ENCODE measurements at regions not wholly inside any gene's neighbourhood (a gene's known extent, or its start where the extent isn't known, plus 50 kb on each side); places are given as distances from the start of the nearest gene placed in this dataset.

- Mint-ChIP-seq H3K4me1 (ENCODE audit: low read depth, unreplicated experiment) (no peaks in the 10 kb centered on the region), H3K9me3 (ENCODE audit: low read depth, unreplicated experiment) (no peaks in the 10 kb centered on the region), H3K36me3 (ENCODE audit: insufficient read depth, unreplicated experiment) (no peaks in the 10 kb centered on the region), H3K27me3 (ENCODE audit: unreplicated experiment) (peaks cover 14% of the 10 kb centered on the region), H3K27ac (ENCODE audit: unreplicated experiment) (no peak overlapping the region), H3K4me3 (ENCODE audit: low read depth, unreplicated experiment) (no peak overlapping the region)
- CTCF ChIA-PET = no interaction called here
- TF ChIP-seq CTCF (IDR thresholded peaks at IDR 0.05; ENCODE audit: unreplicated experiment) = no peak
- intact Hi-C loops (cut with micrococcal nuclease; ENCODE audit: unreplicated experiment) = loop anchor here (2.0 to 5.0 kb wide), 2 partner anchors 103 to 368 kb away; no protein-coding TSS in a partner anchor
- DNase-seq = no peak
- no TSS peak for BruUV-seq (replicated peaks)
Observed at GRCh38 chr16:5605404-5605803, 507.8 kb upstream of the EEF2KMT start.

- Mint-ChIP-seq H3K9me3 (ENCODE audit: low read depth, unreplicated experiment) (no peaks in the 10 kb centered on the region), H3K36me3 (ENCODE audit: insufficient read depth, unreplicated experiment) (no peaks in the 10 kb centered on the region), H3K27me3 (ENCODE audit: unreplicated experiment) (peaks cover 7% of the 10 kb centered on the region), H3K4me1 (ENCODE audit: low read depth, unreplicated experiment) (no peaks in the 10 kb centered on the region), H3K27ac (ENCODE audit: unreplicated experiment) (no peak overlapping the region), H3K4me3 (ENCODE audit: low read depth, unreplicated experiment) (no peak overlapping the region)
- DNase-seq = peak; percentile 49
- CTCF ChIA-PET = no interaction called here
- intact Hi-C loops (cut with micrococcal nuclease; ENCODE audit: unreplicated experiment) = loop anchor here (2.0 to 5.0 kb wide), 2 partner anchors 102 to 367 kb away; no protein-coding TSS in a partner anchor
- no TSS peak for BruUV-seq (replicated peaks)
- peak; percentile 57 for TF ChIP-seq CTCF (IDR thresholded peaks at IDR 0.05; ENCODE audit: unreplicated experiment)
Observed at GRCh38 chr16:5604770-5605169, 507.2 kb upstream of the EEF2KMT start.

GRCh38 chr16:5603836-5604235 lies 506.2 kb upstream of the EEF2KMT start:
- no peak overlapping the region for H3K27ac Mint-ChIP-seq (ENCODE audit: unreplicated experiment)
- no peaks in the 10 kb centered on the region for H3K27me3 Mint-ChIP-seq (ENCODE audit: unreplicated experiment)
- H3K4me3 Mint-ChIP-seq (ENCODE audit: low read depth, unreplicated experiment) = no peak overlapping the region
- TF ChIP-seq CTCF (IDR thresholded peaks at IDR 0.05; ENCODE audit: unreplicated experiment) = no peak
- intact Hi-C loops (cut with micrococcal nuclease; ENCODE audit: unreplicated experiment) = loop anchor here (2.0 kb wide), 1 partner anchor 101 kb away; no protein-coding TSS in a partner anchor
- no peak for DNase-seq
- no peaks in the 10 kb centered on the region for H3K4me1 Mint-ChIP-seq (ENCODE audit: low read depth, unreplicated experiment)
- CTCF ChIA-PET = no interaction called here
- BruUV-seq (replicated peaks) = no TSS peak
- no peaks in the 10 kb centered on the region for H3K36me3 Mint-ChIP-seq (ENCODE audit: insufficient read depth, unreplicated experiment)
- no peaks in the 10 kb centered on the region for H3K9me3 Mint-ChIP-seq (ENCODE audit: low read depth, unreplicated experiment)

GRCh38 chr16:5601957-5602356 lies 504.4 kb upstream of the EEF2KMT start:
- CTCF ChIA-PET = no interaction called here
- intact Hi-C loops (cut with micrococcal nuclease; ENCODE audit: unreplicated experiment) = no loop called here
- no peak overlapping the region for H3K4me3 Mint-ChIP-seq (ENCODE audit: low read depth, unreplicated experiment)

More at GRCh38 chr16:5601957-5602356, 504.4 kb upstream of the EEF2KMT start:
- Mint-ChIP-seq H3K27ac (ENCODE audit: unreplicated experiment) (no peak overlapping the region), H3K4me1 (ENCODE audit: low read depth, unreplicated experiment) (no peaks in the 10 kb centered on the region), H3K27me3 (ENCODE audit: unreplicated experiment) (no peaks in the 10 kb centered on the region), H3K36me3 (ENCODE audit: insufficient read depth, unreplicated experiment) (no peaks in the 10 kb centered on the region), H3K9me3 (ENCODE audit: low read depth, unreplicated experiment) (no peaks in the 10 kb centered on the region)
- DNase-seq = no peak
- no peak for TF ChIP-seq CTCF (IDR thresholded peaks at IDR 0.05; ENCODE audit: unreplicated experiment)
- no TSS peak for BruUV-seq (replicated peaks)

Data from Calu3 (cell line).